A549 (cell line): ENCODE measurements at regions not wholly inside any gene's neighbourhood (a gene's known extent, or its start where the extent isn't known, plus 50 kb on each side); places are given as distances from the start of the nearest gene placed in this dataset.

Experiments
- ESRRA ChIP-seq: fragments of 150-350 bp; IDR thresholded peaks from 2 replicates; pipeline ENCODE4 v1.6.1; 2014; ENCODE audit warnings: mild to moderate bottlenecking, low read length, borderline replicate concordance
- MAFK ChIP-seq: fragments of 450-650 bp; IDR thresholded peaks from 2 replicates; pipeline ENCODE4 v1.6.1; 2014; ENCODE audit not compliant: partially characterized antibody
- POLR2A ChIP-seq: IDR thresholded peaks from 2 replicates; pipeline ENCODE4 v1.6.1; 2012; ENCODE audit warnings: mild to moderate bottlenecking, low read length
- POLR2AphosphoS2 ChIP-seq: conservative IDR thresholded peaks from 2 replicates; pipeline ENCODE4 v1.6.1; 2012; ENCODE audit warnings: low read length, improper control_type of control experiment, inconsistent platforms
- RCOR1 ChIP-seq: fragments of 150-350 bp; IDR thresholded peaks from 2 replicates; pipeline ENCODE4 v1.6.1; 2014; ENCODE audit warnings: antibody characterized with exemption, low read length, low read depth
- TF ChIP-seq, protein P1 (sequence below): fragments of >200 bp; sonication (Bioruptor Twin); formaldehyde crosslinking; IDR thresholded peaks from 3 replicates; pipeline ENCODE4 v1.5.1; 2016

DNA sequence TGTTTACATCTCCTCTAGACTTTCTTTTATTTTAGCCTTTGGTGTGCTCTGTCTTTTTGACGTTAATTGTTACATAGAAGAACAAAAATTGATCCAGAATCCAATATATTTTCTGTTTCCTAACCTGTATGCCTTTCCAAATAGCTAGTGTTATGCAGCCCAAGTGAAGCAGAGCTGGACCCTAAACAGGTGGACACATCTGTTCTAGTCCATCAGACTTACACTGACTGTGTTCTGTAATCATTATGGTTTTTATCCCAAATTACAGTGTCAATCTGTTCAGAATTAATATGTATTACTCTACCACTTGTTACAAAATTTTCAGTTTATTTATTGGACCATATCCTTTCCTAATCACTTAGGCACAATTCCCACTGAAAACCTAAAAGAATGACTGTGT, 176.8 kb upstream of the FOXG1 start:
- TF ChIP-seq MAFK (no peak), ESRRA (no peak), RCOR1 (no peak), POLR2A (no peak), POLR2AphosphoS2 (no peak)
- TF ChIP-seq, protein P1, sequence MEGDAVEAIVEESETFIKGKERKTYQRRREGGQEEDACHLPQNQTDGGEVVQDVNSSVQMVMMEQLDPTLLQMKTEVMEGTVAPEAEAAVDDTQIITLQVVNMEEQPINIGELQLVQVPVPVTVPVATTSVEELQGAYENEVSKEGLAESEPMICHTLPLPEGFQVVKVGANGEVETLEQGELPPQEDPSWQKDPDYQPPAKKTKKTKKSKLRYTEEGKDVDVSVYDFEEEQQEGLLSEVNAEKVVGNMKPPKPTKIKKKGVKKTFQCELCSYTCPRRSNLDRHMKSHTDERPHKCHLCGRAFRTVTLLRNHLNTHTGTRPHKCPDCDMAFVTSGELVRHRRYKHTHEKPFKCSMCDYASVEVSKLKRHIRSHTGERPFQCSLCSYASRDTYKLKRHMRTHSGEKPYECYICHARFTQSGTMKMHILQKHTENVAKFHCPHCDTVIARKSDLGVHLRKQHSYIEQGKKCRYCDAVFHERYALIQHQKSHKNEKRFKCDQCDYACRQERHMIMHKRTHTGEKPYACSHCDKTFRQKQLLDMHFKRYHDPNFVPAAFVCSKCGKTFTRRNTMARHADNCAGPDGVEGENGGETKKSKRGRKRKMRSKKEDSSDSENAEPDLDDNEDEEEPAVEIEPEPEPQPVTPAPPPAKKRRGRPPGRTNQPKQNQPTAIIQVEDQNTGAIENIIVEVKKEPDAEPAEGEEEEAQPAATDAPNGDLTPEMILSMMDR, result no peak
